HG03521 (cell line): ENCODE measurements at regions not wholly inside any gene's neighbourhood (a gene's known extent, or its start where the extent isn't known, plus 50 kb on each side); places are given as distances from the start of the nearest gene placed in this dataset.
"Not testable (repeated sequence)": the region's sequence is repeated elsewhere in the genome, so short reads cannot be mapped to it uniquely, and the experiment has no call there.

ENCODE experiments used
- ATAC-seq: cut with Tn5 transposase; IDR thresholded peaks from one replicate; pipeline ENCODE4 v1.9.1; 2021; ENCODE audit warnings: mild to moderate bottlenecking, moderate library complexity; ENCODE audit not compliant: unreplicated experiment

GRCh38 chr6:166846446-166847142 lies 109.8 kb downstream of the RNASET2 start:
- ATAC-seq: not testable (repeated sequence)

GRCh38 chr6:166842607-166843006 lies 113.7 kb downstream of the RNASET2 start:
- ATAC-seq: no peak

GRCh38 chr6:166841216-166841615 lies 115.1 kb downstream of the RNASET2 start:
- ATAC-seq: no peak

GRCh38 chr6:166839569-166839968 lies 116.8 kb downstream of the RNASET2 start:
- no peak for ATAC-seq

- ATAC-seq: no peak
Observed at GRCh38 chr6:166838987-166839386, 117.4 kb downstream of the RNASET2 start.

- ATAC-seq: no peak
Observed at GRCh38 chr6:166836785-166837718, 119.3 kb downstream of the RNASET2 start.

- ATAC-seq: no peak
Observed at GRCh38 chr6:166834049-166834448, 122.3 kb downstream of the RNASET2 start.

GRCh38 chr6:166830891-166831363 lies 125.4 kb downstream of the RNASET2 start:
- ATAC-seq: peak; percentile 17

GRCh38 chr6:166830185-166830890 lies 126.0 kb downstream of the RNASET2 start:
- peak; percentile 90 for ATAC-seq

GRCh38 chr6:166826264-166826663 lies 130.1 kb downstream of the RNASET2 start:
- ATAC-seq: no peak

- ATAC-seq: no peak
Observed at GRCh38 chr6:166825553-166826145, 130.7 kb downstream of the RNASET2 start.

- ATAC-seq: no peak
Observed at GRCh38 chr6:166824880-166825250, 131.5 kb downstream of the RNASET2 start.

GRCh38 chr6:166824146-166824879 lies 132.0 kb downstream of the RNASET2 start:
- no peak for ATAC-seq

- ATAC-seq: no peak
Observed at GRCh38 chr6:166822609-166823008, 133.7 kb downstream of the RNASET2 start.

- ATAC-seq: no peak
Observed at GRCh38 chr6:166820483-166820882, 135.9 kb downstream of the RNASET2 start.

- no peak for ATAC-seq
Observed at GRCh38 chr6:166820070-166820469, 136.3 kb downstream of the RNASET2 start.

- ATAC-seq: no peak
Observed at GRCh38 chr6:166815629-166816028, 140.7 kb downstream of the RNASET2 start.

GRCh38 chr6:166814390-166814789 lies 142.0 kb downstream of the RNASET2 start:
- no peak for ATAC-seq

- ATAC-seq: no peak
Observed at GRCh38 chr6:166813461-166813860, 142.9 kb downstream of the RNASET2 start.

- no peak for ATAC-seq
Observed at GRCh38 chr6:166810864-166811263, 145.5 kb downstream of the RNASET2 start.
